Left lung (tissue), 4 donors: ENCODE measurements at regions not wholly inside any gene's neighbourhood (a gene's known extent, or its start where the extent isn't known, plus 50 kb on each side); places are given as distances from the start of the nearest gene placed in this dataset.

Experiments
- ATAC-seq: fragments of 200-7000 bp; cut with Tn5 transposase; one replicate; pipeline ENCODE4 v1.9.1; 2020; ENCODE audit warnings: moderate library complexity
- DNase-seq, 4 donors: peaks; one replicate each; pipeline ENCODE4 v3.0.0-alpha.2; 2013 to 2020
- H3K27ac ChIP-seq, 2 donors: fragments of 200-600 bp; sonication (generic) in 1 of 2; one replicate each; pipeline versions ENCODE4 v1.5.0 to v1.8.0; 2020 to 2021
- H3K27me3 ChIP-seq, 2 donors: fragments of 200-600 bp; sonication (generic) in 1 of 2; one replicate each; pipeline versions ENCODE4 v1.5.0 to v1.8.0; 2020 to 2021
- H3K36me3 ChIP-seq, 2 donors: fragments of 200-600 bp; sonication (generic) in 1 of 2; one replicate each; pipeline versions ENCODE4 v1.5.0 to v1.8.0; 2020 to 2021
- H3K4me1 ChIP-seq, 2 donors: fragments of 200-600 bp; one replicate each; pipeline ENCODE4 v1.8.0; 2021
- H3K4me3 ChIP-seq, 2 donors: fragments of 200-600 bp; sonication (generic) in 1 of 2; one replicate each; pipeline versions ENCODE4 v1.5.0 to v1.8.0; 2020 to 2021; ENCODE audit warnings: mild to moderate bottlenecking in 1 of 2
- H3K9me3 ChIP-seq, 2 donors: fragments of 200-600 bp; sonication (generic) in 1 of 2; one replicate each; pipeline versions ENCODE4 v1.5.0 to v1.8.0; 2020 to 2021
- CTCF ChIP-seq, 2 donors: fragments of 200-600 bp; sonication (generic) in 1 of 2; IDR thresholded peaks; one replicate each; pipeline versions ENCODE4 v1.5.0 to v1.8.0; 2021; ENCODE audit warnings: antibody characterized with exemption in 2 of 2
- intact Hi-C, 2 donors: fragments of 100-400 bp; cut with DNase I; formaldehyde crosslinking; loops; one replicate each; pipeline versions ENCODE4 v1.11.2 to v1.14.2; 2022
- donor health status: DM: no; HTN: yes; CAD: no.
- donor health status: DM: no; HTN: no; CAD: no.

GRCh38 chr4:4937926-4938325 is 78.5 kb downstream of the MSX1 start:
- H3K4me1 ChIP-seq: no peaks in the 10 kb centered on the region
- TF ChIP-seq CTCF (IDR thresholded peaks at IDR 0.05): no peak
- no peak overlapping the region for H3K4me3 ChIP-seq
- ATAC-seq (no peak), DNase-seq (no peak)
- intact Hi-C loops: no loop called here
- no peak overlapping the region for H3K27ac ChIP-seq
- H3K27me3 ChIP-seq: no peaks in the 10 kb centered on the region
- H3K9me3 ChIP-seq: no peaks in the 10 kb centered on the region
- no peaks in the 10 kb centered on the region for H3K36me3 ChIP-seq

- Histone ChIP-seq H3K4me3 (no peak overlapping the region), H3K36me3 (no peaks in the 10 kb centered on the region), H3K27me3 (no peaks in the 10 kb centered on the region), H3K27ac (no peak overlapping the region), H3K9me3 (no peaks in the 10 kb centered on the region), H3K4me1 (no peaks in the 10 kb centered on the region)
- ATAC-seq (no peak), DNase-seq (no peak)
- no peak for TF ChIP-seq CTCF (IDR thresholded peaks at IDR 0.05)
- intact Hi-C loops: no loop called here
These were observed 77.5 kb downstream of the CYTL1 start for GRCh38 chr4:4941751-4942150.

GRCh38 chr4:4942658-4943057 is 76.6 kb downstream of the CYTL1 start:
- TF ChIP-seq CTCF (IDR thresholded peaks at IDR 0.05): no peak
- no peaks in the 10 kb centered on the region for H3K9me3 ChIP-seq
- no peaks in the 10 kb centered on the region for H3K27me3 ChIP-seq
- H3K4me1 ChIP-seq: no peaks in the 10 kb centered on the region
- ATAC-seq: no peak
- no peak overlapping the region for H3K27ac ChIP-seq
- intact Hi-C loops: no loop called here
- H3K36me3 ChIP-seq: no peaks in the 10 kb centered on the region
- no peak overlapping the region for H3K4me3 ChIP-seq
- DNase-seq: no peak

- DNase-seq (peak in 1 of 4 donors; percentile 31), ATAC-seq (no peak)
- no peaks in the 10 kb centered on the region for H3K27me3 ChIP-seq
- H3K36me3 ChIP-seq: no peaks in the 10 kb centered on the region
- intact Hi-C loops: no loop called here
- H3K9me3 ChIP-seq: no peaks in the 10 kb centered on the region
- no peak overlapping the region for H3K27ac ChIP-seq
- no peak overlapping the region for H3K4me3 ChIP-seq
- H3K4me1 ChIP-seq: no peaks in the 10 kb centered on the region
- no peak for TF ChIP-seq CTCF (IDR thresholded peaks at IDR 0.05)
These were observed 74.2 kb downstream of the CYTL1 start for GRCh38 chr4:4945021-4945420.

GRCh38 chr4:4945829-4946228 is 73.4 kb downstream of the CYTL1 start:
- H3K27ac ChIP-seq: no peak overlapping the region
- H3K36me3 ChIP-seq: no peaks in the 10 kb centered on the region
- no peaks in the 10 kb centered on the region for H3K4me1 ChIP-seq
- H3K4me3 ChIP-seq: no peak overlapping the region
- TF ChIP-seq CTCF (IDR thresholded peaks at IDR 0.05): no peak
- ATAC-seq (no peak), DNase-seq (no peak)
- intact Hi-C loops: no loop called here
- no peaks in the 10 kb centered on the region for H3K9me3 ChIP-seq
- no peaks in the 10 kb centered on the region for H3K27me3 ChIP-seq
